Left ventricle myocardium inferior (tissue), 1 donor: ENCODE measurements at regions not wholly inside any gene's neighbourhood (a gene's known extent, or its start where the extent isn't known, plus 50 kb on each side); places are given as distances from the start of the nearest gene placed in this dataset.
"Not testable (repeated sequence)": the region's sequence is repeated elsewhere in the genome, so short reads cannot be mapped to it uniquely, and the experiment has no call there.

Source experiments
- DNase-seq: peaks from one replicate; pipeline ENCODE4 v3.0.0-alpha.2; 2020
- H3K27ac ChIP-seq: fragments of 200-600 bp; replicated peaks from 2 replicates; pipeline ENCODE4 v1.8.0; 2021
- H3K27me3 ChIP-seq: fragments of 200-600 bp; 2 replicates; pipeline ENCODE4 v1.8.0; 2021; ENCODE audit warnings: low read depth
- H3K36me3 ChIP-seq: fragments of 200-600 bp; 2 replicates; pipeline ENCODE4 v1.8.0; 2021
- H3K4me1 ChIP-seq: fragments of 200-600 bp; 2 replicates; pipeline ENCODE4 v1.8.0; 2021
- H3K4me3 ChIP-seq: fragments of 200-600 bp; 2 replicates; pipeline ENCODE4 v1.8.0; 2021; ENCODE audit warnings: mild to moderate bottlenecking, moderate library complexity
- H3K9me3 ChIP-seq: fragments of 200-600 bp; replicated peaks from 2 replicates; pipeline ENCODE4 v1.8.0; 2021
- intact Hi-C: fragments of 100-400 bp; cut with micrococcal nuclease; formaldehyde crosslinking; loops from one replicate; pipeline ENCODE4 v1.11.0; 2022
- TF ChIP-seq, protein P1 (sequence below): fragments of 200-600 bp; IDR thresholded peaks from 2 replicates; pipeline ENCODE4 v1.8.0; 2021; ENCODE audit warnings: antibody characterized with exemption, mild to moderate bottlenecking, borderline replicate concordance
- donor health status: DM: no; HTN: yes; CAD: no; lungs with severe emphysema.

GRCh38 chr15:35963326-35963725 is 417.4 kb upstream of the DPH6 start:
- Histone ChIP-seq H3K4me3 (no peak overlapping the region), H3K4me1 (no peaks in the 10 kb centered on the region), H3K27ac (no peak overlapping the region), H3K36me3 (no peaks in the 10 kb centered on the region), H3K27me3 (no peaks in the 10 kb centered on the region), H3K9me3 (no peaks in the 10 kb centered on the region)
- intact Hi-C loops: no loop called here
- DNase-seq: no peak
- TF ChIP-seq, protein P1, sequence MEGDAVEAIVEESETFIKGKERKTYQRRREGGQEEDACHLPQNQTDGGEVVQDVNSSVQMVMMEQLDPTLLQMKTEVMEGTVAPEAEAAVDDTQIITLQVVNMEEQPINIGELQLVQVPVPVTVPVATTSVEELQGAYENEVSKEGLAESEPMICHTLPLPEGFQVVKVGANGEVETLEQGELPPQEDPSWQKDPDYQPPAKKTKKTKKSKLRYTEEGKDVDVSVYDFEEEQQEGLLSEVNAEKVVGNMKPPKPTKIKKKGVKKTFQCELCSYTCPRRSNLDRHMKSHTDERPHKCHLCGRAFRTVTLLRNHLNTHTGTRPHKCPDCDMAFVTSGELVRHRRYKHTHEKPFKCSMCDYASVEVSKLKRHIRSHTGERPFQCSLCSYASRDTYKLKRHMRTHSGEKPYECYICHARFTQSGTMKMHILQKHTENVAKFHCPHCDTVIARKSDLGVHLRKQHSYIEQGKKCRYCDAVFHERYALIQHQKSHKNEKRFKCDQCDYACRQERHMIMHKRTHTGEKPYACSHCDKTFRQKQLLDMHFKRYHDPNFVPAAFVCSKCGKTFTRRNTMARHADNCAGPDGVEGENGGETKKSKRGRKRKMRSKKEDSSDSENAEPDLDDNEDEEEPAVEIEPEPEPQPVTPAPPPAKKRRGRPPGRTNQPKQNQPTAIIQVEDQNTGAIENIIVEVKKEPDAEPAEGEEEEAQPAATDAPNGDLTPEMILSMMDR: no peak

GRCh38 chr15:35966781-35967180 is 420.8 kb upstream of the DPH6 start:
- DNase-seq: no peak
- H3K27ac ChIP-seq: no peak overlapping the region
- no peaks in the 10 kb centered on the region for H3K36me3 ChIP-seq
- H3K4me1 ChIP-seq: no peaks in the 10 kb centered on the region
- H3K9me3 ChIP-seq: no peaks in the 10 kb centered on the region
- TF ChIP-seq, protein P1: no peak
- intact Hi-C loops: no loop called here
- no peak overlapping the region for H3K4me3 ChIP-seq
- H3K27me3 ChIP-seq: no peaks in the 10 kb centered on the region

GRCh38 chr15:35967968-35968367 is 422.0 kb upstream of the DPH6 start:
- H3K4me3 ChIP-seq, H3K36me3 ChIP-seq, DNase-seq, H3K4me1 ChIP-seq, H3K27me3 ChIP-seq, H3K9me3 ChIP-seq, intact Hi-C loops, H3K27ac ChIP-seq: not testable (repeated sequence)

GRCh38 chr15:35973029-35973428 is 427.1 kb upstream of the DPH6 start:
- no peaks in the 10 kb centered on the region for H3K36me3 ChIP-seq
- TF ChIP-seq, protein P1: no peak
- no peak overlapping the region for H3K4me3 ChIP-seq
- H3K4me1 ChIP-seq: no peaks in the 10 kb centered on the region
- DNase-seq: no peak
- intact Hi-C loops: no loop called here
- no peaks in the 10 kb centered on the region for H3K9me3 ChIP-seq
- no peak overlapping the region for H3K27ac ChIP-seq
- no peaks in the 10 kb centered on the region for H3K27me3 ChIP-seq

- H3K36me3 ChIP-seq: no peaks in the 10 kb centered on the region
- no peak overlapping the region for H3K27ac ChIP-seq
- no peaks in the 10 kb centered on the region for H3K4me1 ChIP-seq
- intact Hi-C loops: no loop called here
- H3K9me3 ChIP-seq: no peaks in the 10 kb centered on the region
- no peak overlapping the region for H3K4me3 ChIP-seq
- TF ChIP-seq, protein P1: no peak
- H3K27me3 ChIP-seq: no peaks in the 10 kb centered on the region
- DNase-seq: no peak
Measured at GRCh38 chr15:35974052-35974451, 428.1 kb upstream of the DPH6 start.

- Histone ChIP-seq H3K36me3 (no peaks in the 10 kb centered on the region), H3K27me3 (no peaks in the 10 kb centered on the region), H3K27ac (no peak overlapping the region), H3K4me3 (no peak overlapping the region), H3K4me1 (no peaks in the 10 kb centered on the region), H3K9me3 (no peaks in the 10 kb centered on the region)
- no peak for DNase-seq
- intact Hi-C loops: no loop called here
- TF ChIP-seq, protein P1: no peak
Measured at GRCh38 chr15:35975941-35976340, 430.0 kb upstream of the DPH6 start.
